Choroid plexus epithelial cell (primary cell): ENCODE measurements at regions not wholly inside any gene's neighbourhood (a gene's known extent, or its start where the extent isn't known, plus 50 kb on each side); places are given as distances from the start of the nearest gene placed in this dataset.

Experiments
- DNase-seq: peaks from one replicate; pipeline ENCODE4 v3.0.0-alpha.2; 2010; ENCODE audit warnings: low read depth
- H3K4me3 ChIP-seq: 2 replicates; pipeline ENCODE4 v1.5.1; 2011; ENCODE audit warnings: low read depth, mild to moderate bottlenecking, control low read depth, low read length, moderate library complexity
- CTCF ChIP-seq: conservative IDR thresholded peaks from 2 replicates; pipeline ENCODE4 v1.5.1; 2011; ENCODE audit warnings: low read depth, mild to moderate bottlenecking, control low read depth, inconsistent platforms, low read length, moderate library complexity

- no peak for TF ChIP-seq CTCF
Observed at GRCh38 chr5:167802755-167803431, 488.6 kb upstream of the WWC1 start.

GRCh38 chr5:167804512-167805220 is 486.8 kb upstream of the WWC1 start:
- no peak for TF ChIP-seq CTCF
- DNase-seq = no peak
- H3K4me3 ChIP-seq = no peak overlapping the region

More at GRCh38 chr5:167802755-167803431, 488.6 kb upstream of the WWC1 start:
- H3K4me3 ChIP-seq = no peak overlapping the region
- peak; percentile 33 for DNase-seq

- no peak for TF ChIP-seq CTCF
- DNase-seq = no peak
- H3K4me3 ChIP-seq = no peak overlapping the region
Observed at GRCh38 chr5:167810573-167810972, 480.9 kb upstream of the WWC1 start.

- TF ChIP-seq CTCF = no peak
- no peak overlapping the region for H3K4me3 ChIP-seq
- no peak for DNase-seq
Observed at GRCh38 chr5:167812871-167813270, 478.6 kb upstream of the WWC1 start.

GRCh38 chr5:167813389-167813788 is 478.1 kb upstream of the WWC1 start:
- DNase-seq = no peak

GRCh38 chr5:167814040-167814439 is 477.4 kb upstream of the WWC1 start:
- DNase-seq = no peak
- no peak for TF ChIP-seq CTCF
- no peak overlapping the region for H3K4me3 ChIP-seq

More at GRCh38 chr5:167813389-167813788, 478.1 kb upstream of the WWC1 start:
- TF ChIP-seq CTCF = no peak
- H3K4me3 ChIP-seq = no peak overlapping the region
